ENCODE measurements at regions not wholly inside any gene's neighbourhood (a gene's known extent, or its start where the extent isn't known, plus 50 kb on each side); places are given as distances from the start of the nearest gene placed in this dataset.

DNA sequence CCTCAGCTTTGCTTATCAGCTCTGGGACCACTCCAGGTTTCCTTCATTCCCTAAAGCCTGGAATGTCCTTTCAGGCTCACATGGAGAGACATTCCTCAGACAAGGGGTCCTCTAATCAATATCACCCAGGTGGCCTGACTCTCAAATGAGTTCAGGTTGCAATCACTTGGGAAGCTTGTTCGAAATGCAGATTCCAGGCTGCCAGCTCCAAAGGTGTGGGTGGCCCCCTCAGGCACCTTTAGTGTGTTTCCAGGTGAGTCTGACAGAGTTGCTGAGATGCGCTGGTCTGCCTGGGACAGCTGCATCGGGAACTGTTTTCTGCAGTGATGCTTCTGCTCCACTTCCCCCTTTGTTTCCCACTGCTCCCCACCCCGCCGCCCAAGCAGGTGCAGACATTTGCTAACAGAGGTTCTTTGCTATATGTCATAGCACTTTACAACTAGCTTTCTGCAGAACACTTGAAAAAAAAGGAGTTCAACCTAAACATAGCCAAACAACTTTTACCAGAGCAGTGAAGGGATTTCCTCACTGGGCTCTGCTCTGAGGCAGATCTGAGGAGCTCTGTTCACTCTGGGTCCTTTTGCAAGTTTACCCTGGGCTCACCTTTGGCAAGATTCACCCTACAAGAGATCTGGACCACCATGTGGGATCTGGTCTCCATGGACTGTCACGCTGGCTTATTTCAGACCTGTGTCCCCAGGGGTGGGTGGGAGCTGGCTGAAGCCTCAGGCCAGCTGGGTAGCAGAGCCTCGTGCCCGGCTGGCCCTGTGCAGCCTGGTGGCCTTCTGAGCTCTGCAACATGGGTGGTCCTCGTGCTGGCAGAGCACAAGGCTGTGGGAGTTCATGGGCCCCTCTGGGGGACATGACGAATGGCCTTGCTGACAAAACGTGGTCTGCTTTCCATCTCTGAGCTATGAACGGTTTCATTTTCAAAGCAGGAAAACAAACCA, 539.6 kb downstream of the CCDC171 start:
- DNase-seq = no peak
- intact Hi-C loops (cut with DNase I) = no loop called here
- no peaks in the 10 kb centered on the region for H3K27me3 ChIP-seq
- no peak for TF ChIP-seq POLR2A (IDR thresholded peaks at IDR 0.05)
- TF ChIP-seq, protein P1, sequence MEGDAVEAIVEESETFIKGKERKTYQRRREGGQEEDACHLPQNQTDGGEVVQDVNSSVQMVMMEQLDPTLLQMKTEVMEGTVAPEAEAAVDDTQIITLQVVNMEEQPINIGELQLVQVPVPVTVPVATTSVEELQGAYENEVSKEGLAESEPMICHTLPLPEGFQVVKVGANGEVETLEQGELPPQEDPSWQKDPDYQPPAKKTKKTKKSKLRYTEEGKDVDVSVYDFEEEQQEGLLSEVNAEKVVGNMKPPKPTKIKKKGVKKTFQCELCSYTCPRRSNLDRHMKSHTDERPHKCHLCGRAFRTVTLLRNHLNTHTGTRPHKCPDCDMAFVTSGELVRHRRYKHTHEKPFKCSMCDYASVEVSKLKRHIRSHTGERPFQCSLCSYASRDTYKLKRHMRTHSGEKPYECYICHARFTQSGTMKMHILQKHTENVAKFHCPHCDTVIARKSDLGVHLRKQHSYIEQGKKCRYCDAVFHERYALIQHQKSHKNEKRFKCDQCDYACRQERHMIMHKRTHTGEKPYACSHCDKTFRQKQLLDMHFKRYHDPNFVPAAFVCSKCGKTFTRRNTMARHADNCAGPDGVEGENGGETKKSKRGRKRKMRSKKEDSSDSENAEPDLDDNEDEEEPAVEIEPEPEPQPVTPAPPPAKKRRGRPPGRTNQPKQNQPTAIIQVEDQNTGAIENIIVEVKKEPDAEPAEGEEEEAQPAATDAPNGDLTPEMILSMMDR (IDR thresholded peaks at IDR 0.05) = no peak
- H3K27ac ChIP-seq = no peak overlapping the region
- no peaks in the 10 kb centered on the region for H3K36me3 ChIP-seq (replicated peaks in 1 of 2)
- H3K4me3 ChIP-seq = no peak overlapping the region
- WGBS, 4 donors = 50 to 63% (median 58%) methylated on average over 8 to 12 of the region's 12 CpGs
- no peaks in the 10 kb centered on the region for H3K9me3 ChIP-seq (replicated peaks in 1 of 3)
- H3K4me1 ChIP-seq (replicated peaks in 1 of 2) = peaks cover 0 to 3% of the 10 kb centered on the region in 2 donors

DNA sequence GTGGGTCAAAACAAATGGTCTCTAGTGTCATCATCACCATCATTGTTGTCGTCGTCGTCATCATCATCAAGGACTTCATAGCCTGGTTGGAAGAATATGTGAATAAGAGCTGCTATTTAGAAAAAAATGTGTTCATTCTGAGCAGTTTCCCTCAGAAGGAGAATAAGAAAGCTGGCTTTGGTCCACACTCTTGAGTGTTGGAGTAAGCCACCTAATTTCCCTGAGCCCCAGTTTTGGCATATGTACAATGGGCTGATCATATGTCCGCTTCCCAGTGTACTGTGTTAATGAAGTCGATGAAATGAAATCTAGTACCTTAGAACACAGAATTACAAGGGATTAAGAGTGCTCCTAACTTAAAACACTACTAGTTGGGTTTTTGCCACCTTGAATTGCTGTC, 545.5 kb downstream of the CCDC171 start:
- H3K4me1 ChIP-seq (replicated peaks in 1 of 2) = no peaks in the 10 kb centered on the region
- intact Hi-C loops (cut with DNase I) = no loop called here
- H3K36me3 ChIP-seq (replicated peaks in 1 of 2) = no peaks in the 10 kb centered on the region
- no peaks in the 10 kb centered on the region for H3K27me3 ChIP-seq
- 88 to 95% (median 94%) methylated on average over 5 of the region's 5 CpGs for WGBS, 4 donors
- no peak overlapping the region for H3K27ac ChIP-seq
- no peak for DNase-seq
- H3K9me3 ChIP-seq (replicated peaks in 1 of 3) = no peaks in the 10 kb centered on the region
- TF ChIP-seq, protein P1 (IDR thresholded peaks at IDR 0.05) = no peak
- TF ChIP-seq POLR2A (IDR thresholded peaks at IDR 0.05) = no peak
- no peak overlapping the region for H3K4me3 ChIP-seq

DNA sequence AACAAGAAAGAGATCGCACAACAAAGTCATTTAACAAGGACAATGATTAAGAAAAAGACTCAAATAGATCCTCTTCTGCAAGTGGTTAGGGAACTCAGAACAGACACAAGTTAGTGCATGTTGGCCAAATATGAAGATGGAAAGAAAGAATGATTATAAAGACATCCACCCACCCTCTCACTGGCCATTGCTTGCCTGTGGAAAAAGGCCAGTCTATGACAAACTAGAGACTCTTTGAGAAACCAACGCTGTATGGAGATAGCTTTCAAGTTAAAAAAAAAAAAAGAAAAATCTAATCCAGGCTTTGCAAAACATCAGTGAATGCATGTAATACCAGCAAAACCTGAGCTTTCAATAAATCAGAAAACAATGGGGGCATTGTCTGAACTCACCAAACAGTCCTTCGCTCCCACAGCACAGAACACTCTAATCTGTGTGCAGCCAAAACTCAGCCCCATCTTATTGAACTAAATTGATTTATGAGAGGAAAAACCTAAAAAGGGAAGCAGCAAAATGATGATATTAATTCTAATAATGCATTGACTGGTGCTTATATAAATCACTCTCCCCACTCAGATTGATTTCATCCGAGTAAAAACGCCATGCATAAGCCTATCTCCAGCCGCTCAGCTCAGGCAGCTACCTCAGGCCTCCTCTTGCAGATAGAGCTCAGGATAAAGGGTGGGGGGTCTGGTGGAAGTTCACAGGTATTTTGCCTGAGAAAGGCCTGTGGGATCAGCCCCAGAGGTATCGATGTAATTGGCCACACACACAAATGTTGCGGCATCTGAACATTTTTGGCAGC, 547.1 kb downstream of the CCDC171 start:
- Histone ChIP-seq H3K36me3 (replicated peaks in 1 of 2) (no peaks in the 10 kb centered on the region), H3K27me3 (no peaks in the 10 kb centered on the region), H3K9me3 (replicated peaks in 1 of 3) (no peaks in the 10 kb centered on the region), H3K4me3 (no peak overlapping the region), H3K4me1 (replicated peaks in 1 of 2) (no peaks in the 10 kb centered on the region), H3K27ac (peak overlapping the region in 1 of 5 donors; percentile 53)
- no peak for TF ChIP-seq POLR2A (IDR thresholded peaks at IDR 0.05)
- TF ChIP-seq, protein P1 (IDR thresholded peaks at IDR 0.05) = no peak
- intact Hi-C loops (cut with DNase I) = no loop called here
- no peak for DNase-seq
- 82 to 90% (median 84%) methylated on average over 8 of the region's 8 CpGs for WGBS, 4 donors

DNA sequence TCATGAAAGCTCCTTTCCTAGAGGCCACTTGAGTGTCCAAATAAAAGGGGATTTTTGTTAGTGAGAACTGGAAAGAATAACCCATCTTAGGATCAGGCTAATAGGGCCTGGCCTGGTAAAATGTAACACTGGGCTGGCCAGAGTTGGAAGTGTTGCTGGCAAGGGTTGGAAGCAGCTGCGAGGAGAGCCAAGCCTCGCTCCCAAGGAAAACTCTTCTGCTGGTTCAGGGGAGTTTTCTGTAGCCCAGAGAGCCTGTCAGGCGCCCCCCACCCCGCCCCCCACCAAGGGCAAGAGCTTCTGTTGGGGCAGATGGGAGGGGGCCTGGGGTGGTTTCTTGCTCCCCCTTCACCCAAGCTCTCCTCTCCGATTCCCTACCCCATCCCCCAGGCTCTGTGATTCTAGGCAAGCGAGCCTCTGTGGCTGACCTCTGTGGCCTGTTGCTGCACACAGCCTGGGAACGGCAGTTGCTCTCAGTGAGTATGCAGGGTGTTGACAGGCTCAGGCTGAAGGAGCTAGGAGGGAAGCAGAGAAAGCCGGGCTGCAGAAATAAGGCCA, 547.8 kb downstream of the CCDC171 start:
- H3K36me3 ChIP-seq (replicated peaks in 1 of 2) = no peaks in the 10 kb centered on the region
- intact Hi-C loops (cut with DNase I) = no loop called here

More for the DNA sequence above, 547.8 kb downstream of the CCDC171 start:
- no peaks in the 10 kb centered on the region for H3K27me3 ChIP-seq
- H3K4me1 ChIP-seq (replicated peaks in 1 of 2) = no peaks in the 10 kb centered on the region
- no peak overlapping the region for H3K4me3 ChIP-seq
- H3K27ac ChIP-seq = peak overlapping the region in 2 of 5 donors; percentile 17 to 53
- H3K9me3 ChIP-seq (replicated peaks in 1 of 3) = no peaks in the 10 kb centered on the region
- peak in 6 of 7 donors; percentile 32 to 66 (median 51) for DNase-seq
- 54 to 87% (median 66%) methylated on average over 3 to 8 of the region's 8 CpGs for WGBS, 4 donors
- TF ChIP-seq, protein P1 (IDR thresholded peaks at IDR 0.05) = no peak
- TF ChIP-seq POLR2A (IDR thresholded peaks at IDR 0.05) = no peak

All from adrenal gland (tissue), 9 donors.